ENCODE measurements at regions not wholly inside any gene's neighbourhood (a gene's known extent, or its start where the extent isn't known, plus 50 kb on each side); places are given as distances from the start of the nearest gene placed in this dataset.
A peak's percentile ranks its signal among the peaks of the same experiment; 100 is the strongest.

DNA sequence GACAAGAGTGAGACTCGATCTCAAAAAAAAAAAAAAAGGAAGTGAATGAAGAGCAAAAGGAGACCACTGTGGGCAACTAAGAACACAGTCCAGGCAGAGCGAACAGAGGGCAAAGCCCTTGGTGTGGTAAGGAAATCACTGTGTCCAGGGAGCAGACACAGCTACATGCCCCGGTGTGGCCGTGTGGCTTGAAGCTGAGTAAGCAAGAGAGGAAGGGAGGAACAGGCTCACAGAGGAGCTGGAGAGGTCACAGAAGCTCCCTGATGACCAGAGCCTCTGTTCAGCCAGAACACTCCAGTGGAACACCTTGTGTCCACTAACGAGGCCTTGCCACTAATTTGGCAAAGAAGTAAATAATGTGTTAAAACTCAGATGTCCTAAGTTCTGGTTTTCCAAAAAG is 60.6 kb upstream of the GATA2 start:
- H3T11ph ChIP-seq (ENCODE audit: low read length) = no peak overlapping the region
- no peak overlapping the region for H2BK5ac ChIP-seq (ENCODE audit: insufficient read length, low read length)
- no peak overlapping the region for H3K4me2 ChIP-seq (ENCODE audit: insufficient read depth, insufficient read length, low read length)
- H3K27me3 ChIP-seq (ENCODE audit: insufficient read depth, low read length) = no peaks in the 10 kb centered on the region; the same call in 1 of the 2 replicates
- no peak overlapping the region for H2AFZ ChIP-seq (ENCODE audit: low read length)
- no peak overlapping the region for H2BK20ac ChIP-seq (ENCODE audit: low read depth, low read length, poor library complexity, severe bottlenecking)
- H3K14ac ChIP-seq (ENCODE audit: insufficient read depth, low read length) = no peak overlapping the region
- H3K4me3 Mint-ChIP-seq = no peak overlapping the region
- H3K9ac ChIP-seq (ENCODE audit: extremely low read depth, insufficient read length, low read length) = no peak overlapping the region
- peak overlapping the region in 2 of 3 experiments; percentile 13 to 33; a peak in 3 of 7 replicates for H3K27ac Mint-ChIP-seq
- no peak for DNase-seq
- TF ChIP-seq, protein P1, sequence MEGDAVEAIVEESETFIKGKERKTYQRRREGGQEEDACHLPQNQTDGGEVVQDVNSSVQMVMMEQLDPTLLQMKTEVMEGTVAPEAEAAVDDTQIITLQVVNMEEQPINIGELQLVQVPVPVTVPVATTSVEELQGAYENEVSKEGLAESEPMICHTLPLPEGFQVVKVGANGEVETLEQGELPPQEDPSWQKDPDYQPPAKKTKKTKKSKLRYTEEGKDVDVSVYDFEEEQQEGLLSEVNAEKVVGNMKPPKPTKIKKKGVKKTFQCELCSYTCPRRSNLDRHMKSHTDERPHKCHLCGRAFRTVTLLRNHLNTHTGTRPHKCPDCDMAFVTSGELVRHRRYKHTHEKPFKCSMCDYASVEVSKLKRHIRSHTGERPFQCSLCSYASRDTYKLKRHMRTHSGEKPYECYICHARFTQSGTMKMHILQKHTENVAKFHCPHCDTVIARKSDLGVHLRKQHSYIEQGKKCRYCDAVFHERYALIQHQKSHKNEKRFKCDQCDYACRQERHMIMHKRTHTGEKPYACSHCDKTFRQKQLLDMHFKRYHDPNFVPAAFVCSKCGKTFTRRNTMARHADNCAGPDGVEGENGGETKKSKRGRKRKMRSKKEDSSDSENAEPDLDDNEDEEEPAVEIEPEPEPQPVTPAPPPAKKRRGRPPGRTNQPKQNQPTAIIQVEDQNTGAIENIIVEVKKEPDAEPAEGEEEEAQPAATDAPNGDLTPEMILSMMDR (conservative IDR thresholded peaks at IDR 0.05) = no peak
- no peak overlapping the region for H2BK120ac ChIP-seq (ENCODE audit: low read depth, low read length, poor library complexity, severe bottlenecking)
- no peak overlapping the region for H4K8ac ChIP-seq (replicated peaks; ENCODE audit: insufficient read length, low read depth, low read length)
- H3K23ac ChIP-seq (ENCODE audit: insufficient read length, low read depth, low read length) = no peak overlapping the region
- no peak overlapping the region for H2BK15ac ChIP-seq (ENCODE audit: low read depth, low read length)
- H4K5ac ChIP-seq (ENCODE audit: insufficient read length, low read depth, low read length) = no peak overlapping the region
- no peaks in the 10 kb centered on the region for H3K9me3 ChIP-seq (ENCODE audit: control insufficient read depth, low read depth, low read length)
- H4K91ac ChIP-seq (ENCODE audit: insufficient read length, low read depth, low read length) = no peak overlapping the region
- no peaks in the 10 kb centered on the region for H4K20me1 ChIP-seq (ENCODE audit: control insufficient read depth, insufficient read depth, insufficient read length)
- WGBS (ENCODE audit: extremely low coverage, insufficient read length, low lambda C conversion rate) = no CpG with 5 or more reads among the region's 5 CpGs
- H2BK12ac ChIP-seq (ENCODE audit: insufficient read length, low read depth, low read length) = no peak overlapping the region
- peaks cover 11 to 14% of the 10 kb centered on the region in 2 experiments for H3K4me1 Mint-ChIP-seq
- no peaks in the 10 kb centered on the region for H3K79me1 ChIP-seq (ENCODE audit: insufficient read depth, low read depth, low read length, poor library complexity, severe bottlenecking)
- peaks cover 29% of the 10 kb centered on the region for H3K27me3 Mint-ChIP-seq (ENCODE audit: low read depth)
- no peaks in the 10 kb centered on the region; a peak in 1 of 5 replicates for H3K9me3 Mint-ChIP-seq
- no peaks in the 10 kb centered on the region; the same call in 1 of the 2 replicates for H3K79me2 ChIP-seq (ENCODE audit: insufficient read depth, low read length)
- H3K36me3 Mint-ChIP-seq (ENCODE audit: insufficient read depth in 1 of 3, low read depth in 3 of 3) = no peaks in the 10 kb centered on the region
- H3K56ac ChIP-seq (ENCODE audit: insufficient read length, low read depth, low read length) = no peak overlapping the region
- H2AK5ac ChIP-seq (ENCODE audit: insufficient read length, low read length) = no peak overlapping the region
- no peaks in the 10 kb centered on the region for H3K23me2 ChIP-seq (ENCODE audit: insufficient read length, low read depth, low read length, poor library complexity, severe bottlenecking)
- H3K4ac ChIP-seq (ENCODE audit: low read depth, low read length) = no peak overlapping the region
- no peak overlapping the region for H3K18ac ChIP-seq (ENCODE audit: insufficient read length, low read depth, low read length)
- H3K4me1 ChIP-seq (ENCODE audit: insufficient read depth, low read length) = no peaks in the 10 kb centered on the region
- no peak overlapping the region for H3K27ac ChIP-seq (ENCODE audit: insufficient read length, low read depth, low read length)

All from H9 (cell line).